HG02852 (cell line): ENCODE measurements at regions not wholly inside any gene's neighbourhood (a gene's known extent, or its start where the extent isn't known, plus 50 kb on each side); places are given as distances from the start of the nearest gene placed in this dataset.
"Not testable (repeated sequence)": the region's sequence is repeated elsewhere in the genome, so short reads cannot be mapped to it uniquely, and the experiment has no call there.

ENCODE experiments used
- ATAC-seq: cut with Tn5 transposase; IDR thresholded peaks from one replicate; pipeline ENCODE4 v1.9.1; 2021; ENCODE audit warnings: mild to moderate bottlenecking, moderate library complexity; ENCODE audit not compliant: unreplicated experiment

GRCh38 chr2:76073992-76074604 lies 363.4 kb upstream of the GCFC2 start:
- no peak for ATAC-seq

DNA sequence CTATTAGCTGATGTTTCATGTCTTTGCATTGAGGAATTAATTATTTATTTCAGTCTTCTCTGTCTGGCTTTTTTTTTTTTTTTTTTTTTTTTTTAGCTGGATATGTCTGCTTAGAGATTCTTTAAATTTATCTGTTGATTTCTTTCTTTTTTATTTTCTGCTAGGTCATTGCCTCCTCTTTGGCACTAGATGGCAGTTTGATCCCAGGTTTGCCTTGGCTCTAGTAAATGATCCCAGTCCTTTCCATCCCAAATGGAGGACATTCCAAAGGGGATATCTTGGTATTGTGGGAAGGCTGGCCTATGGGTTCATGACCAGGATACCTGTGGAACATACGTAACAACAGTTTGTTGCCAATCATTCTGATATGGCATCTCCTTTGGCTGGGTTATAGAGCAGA lies 339.5 kb upstream of the GCFC2 start:
- ATAC-seq = no peak

DNA sequence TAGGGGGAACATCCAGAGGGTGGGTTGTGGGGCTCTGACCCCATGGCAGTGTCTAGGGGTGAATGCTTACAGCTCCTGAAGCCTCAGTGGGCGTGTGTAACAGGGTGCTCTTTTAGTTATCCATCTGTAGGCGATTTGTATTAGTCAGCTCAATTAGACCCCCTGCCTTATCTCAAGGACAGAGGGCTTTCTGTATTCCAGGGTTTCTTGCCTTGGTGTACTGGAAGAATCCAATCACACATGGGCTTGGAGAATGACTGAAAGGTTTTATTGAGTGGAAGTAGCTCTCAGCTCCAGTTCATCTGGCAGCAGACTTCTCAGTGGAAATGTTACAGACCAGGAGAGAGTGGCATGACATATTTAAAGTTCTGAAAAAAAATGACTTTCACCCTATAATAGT lies 334.0 kb upstream of the GCFC2 start:
- ATAC-seq = no peak

- no peak for ATAC-seq
Measured at GRCh38 chr2:76039505-76039904, 328.8 kb upstream of the GCFC2 start.

GRCh38 chr2:76027761-76028160 lies 317.0 kb upstream of the GCFC2 start:
- no peak for ATAC-seq

- ATAC-seq = no peak
Measured at GRCh38 chr2:76019128-76019527, 308.4 kb upstream of the GCFC2 start.

- ATAC-seq = no peak
Measured at GRCh38 chr2:76009484-76009883, 298.8 kb upstream of the GCFC2 start.

GRCh38 chr2:76008001-76008702 lies 297.4 kb upstream of the GCFC2 start:
- peak; percentile 78 for ATAC-seq

- no peak for ATAC-seq
Measured at GRCh38 chr2:76000425-76000824, 289.7 kb upstream of the GCFC2 start.

DNA sequence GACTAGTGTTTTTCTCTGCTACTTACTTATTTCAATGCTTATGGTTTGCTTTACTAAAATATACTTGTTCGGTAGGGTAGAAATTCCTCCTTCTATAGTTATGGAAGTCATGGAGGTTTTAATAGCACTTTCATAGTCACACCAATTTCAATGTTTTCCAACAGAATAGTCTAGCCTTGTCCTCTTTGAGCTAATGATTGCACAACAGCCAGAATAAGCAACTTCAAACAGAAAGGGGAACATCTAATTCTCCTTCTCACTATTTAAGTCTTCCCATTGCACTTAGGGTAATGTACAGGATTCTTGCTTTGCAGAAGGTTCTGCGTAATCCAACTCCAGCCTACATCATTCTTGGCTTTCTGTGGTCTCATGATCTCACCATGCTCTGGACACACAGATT lies 287.7 kb upstream of the GCFC2 start:
- no peak for ATAC-seq

DNA sequence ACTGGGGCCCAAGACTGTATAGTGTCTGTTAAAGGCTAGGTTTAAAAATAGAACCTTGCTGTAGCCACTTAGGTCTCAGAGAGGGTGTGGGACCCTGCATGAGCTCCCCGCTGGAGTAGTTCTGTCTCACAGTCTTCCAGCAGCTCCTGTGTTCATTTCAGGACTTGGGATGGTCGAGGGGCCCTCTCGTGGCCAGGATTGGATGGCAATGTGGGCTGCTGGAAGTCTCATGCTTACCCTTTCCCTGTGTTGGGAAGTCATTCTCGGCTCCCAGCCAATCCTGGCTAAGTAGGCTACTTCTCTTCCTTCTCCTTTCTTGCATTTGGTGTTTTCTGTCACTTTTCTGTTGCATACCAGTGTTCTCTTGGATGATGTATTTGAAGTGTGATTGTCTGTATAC lies 284.0 kb upstream of the GCFC2 start:
- ATAC-seq = no peak

GRCh38 chr2:75988622-75989021 lies 277.9 kb upstream of the GCFC2 start:
- ATAC-seq = not testable (repeated sequence)

DNA sequence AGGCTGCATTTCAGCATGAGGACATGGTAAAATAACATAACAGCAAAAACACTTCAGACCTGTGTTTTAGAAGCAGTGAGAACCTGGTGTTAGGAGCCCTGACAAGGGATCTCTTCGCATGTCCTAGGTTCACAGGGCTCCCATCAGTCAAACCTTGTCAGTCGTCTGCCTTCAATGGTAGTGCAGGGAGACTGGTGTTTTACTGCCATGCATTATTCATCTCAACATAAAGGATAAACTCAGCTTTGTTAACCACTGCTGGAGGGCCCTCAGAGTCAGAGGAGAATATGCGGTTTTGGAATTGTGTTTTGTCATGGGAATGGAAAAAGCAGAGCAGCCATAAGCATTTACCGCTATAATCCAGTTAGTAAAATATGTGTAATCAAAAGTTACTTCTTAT lies 275.9 kb upstream of the GCFC2 start:
- ATAC-seq = no peak

- no peak for ATAC-seq
Measured at GRCh38 chr2:75982719-75983118, 272.0 kb upstream of the GCFC2 start.

DNA sequence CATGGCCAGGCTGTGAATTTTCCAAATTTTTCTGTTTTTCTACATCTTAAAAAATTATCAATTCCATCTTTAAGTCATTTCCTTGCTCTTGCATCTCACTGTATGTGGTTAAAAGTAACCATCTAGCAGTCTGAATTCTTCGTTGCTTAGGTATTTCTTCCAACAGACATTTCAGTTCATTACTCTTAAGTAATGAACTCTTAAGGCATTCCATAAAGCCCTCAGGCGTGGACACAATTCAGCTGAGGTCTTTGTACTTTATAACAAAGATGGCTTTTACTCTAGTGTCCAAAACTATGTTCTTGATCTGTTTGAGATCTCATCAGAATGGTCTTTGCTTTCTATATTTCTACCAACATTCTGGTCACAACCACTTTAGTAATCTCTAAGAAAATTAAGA lies 253.9 kb upstream of the GCFC2 start:
- no peak for ATAC-seq

GRCh38 chr2:75960472-75961009 lies 249.8 kb upstream of the GCFC2 start:
- ATAC-seq = no peak

GRCh38 chr2:75959724-75960471 lies 249.2 kb upstream of the GCFC2 start:
- ATAC-seq = no peak

DNA sequence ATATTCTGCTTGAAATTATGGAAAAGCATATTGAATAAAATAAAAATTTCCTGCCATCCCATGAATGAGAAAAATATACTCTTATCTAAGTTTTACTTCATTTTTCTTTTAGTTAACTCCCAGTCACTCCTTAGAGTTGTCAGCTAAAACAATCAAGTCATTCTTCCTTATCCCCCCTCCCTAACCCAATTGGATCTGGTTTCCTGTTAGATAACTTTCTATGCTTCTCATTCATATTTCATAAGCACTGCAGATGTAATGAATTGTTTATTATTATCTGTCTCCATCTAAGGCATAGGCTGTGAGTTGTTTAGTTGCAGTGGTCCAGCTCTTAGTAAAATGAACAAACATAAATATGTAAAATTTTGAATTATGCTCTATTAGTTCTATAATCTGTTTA lies 244.0 kb upstream of the GCFC2 start:
- no peak for ATAC-seq

GRCh38 chr2:75952173-75952572 lies 241.5 kb upstream of the GCFC2 start:
- ATAC-seq = no peak

DNA sequence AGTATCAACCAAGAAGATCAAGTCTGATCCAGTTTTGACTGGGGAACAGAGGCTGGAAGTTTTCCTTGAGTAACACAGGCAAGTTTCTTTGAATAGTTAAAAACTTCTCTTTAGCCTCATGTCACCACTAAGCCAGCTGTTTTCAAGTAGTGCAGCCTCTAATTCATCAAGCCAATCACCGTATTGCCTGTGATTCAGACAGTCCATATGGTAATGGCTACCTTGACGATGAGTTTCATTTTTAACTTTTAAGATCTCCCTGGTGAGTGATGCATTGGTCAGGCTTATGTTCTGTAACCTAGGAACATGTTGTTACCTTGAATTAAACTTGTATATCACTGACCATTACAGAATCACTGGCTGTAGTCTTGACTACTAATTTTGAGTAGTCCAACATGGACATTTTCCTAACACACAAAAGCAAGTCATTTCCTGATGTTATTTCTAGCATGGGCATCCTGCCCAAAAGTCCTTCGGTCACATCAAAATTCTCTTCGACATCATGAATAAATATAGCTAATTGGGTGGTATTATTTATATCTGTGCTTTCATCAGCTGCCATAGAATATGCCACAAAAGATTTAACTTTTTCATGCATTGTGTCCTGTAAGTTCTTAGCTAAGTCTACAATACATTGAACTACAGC lies 238.8 kb upstream of the GCFC2 start:
- ATAC-seq = no peak

GRCh38 chr2:75936311-75936710 lies 225.6 kb upstream of the GCFC2 start:
- no peak for ATAC-seq
